ENCODE measurements at regions not wholly inside any gene's neighbourhood (a gene's known extent, or its start where the extent isn't known, plus 50 kb on each side); places are given as distances from the start of the nearest gene placed in this dataset.

GRCh38 chr1:209456878-209457277, 126.6 kb upstream of the CAMK1G start:
- TF ChIP-seq EP300 (IDR thresholded peaks at IDR 0.05; ENCODE audit: low read depth) (no peak), POLR2A (IDR thresholded peaks at IDR 0.05) (no peak), POLR2AphosphoS5 (IDR thresholded peaks at IDR 0.05) (no peak), CTCF (IDR thresholded peaks at IDR 0.05) (no peak)
